ENCODE measurements at regions not wholly inside any gene's neighbourhood (a gene's known extent, or its start where the extent isn't known, plus 50 kb on each side); places are given as distances from the start of the nearest gene placed in this dataset.
"Not testable (repeated sequence)": the region's sequence is repeated elsewhere in the genome, so short reads cannot be mapped to it uniquely, and the experiment has no call there.

DNA sequence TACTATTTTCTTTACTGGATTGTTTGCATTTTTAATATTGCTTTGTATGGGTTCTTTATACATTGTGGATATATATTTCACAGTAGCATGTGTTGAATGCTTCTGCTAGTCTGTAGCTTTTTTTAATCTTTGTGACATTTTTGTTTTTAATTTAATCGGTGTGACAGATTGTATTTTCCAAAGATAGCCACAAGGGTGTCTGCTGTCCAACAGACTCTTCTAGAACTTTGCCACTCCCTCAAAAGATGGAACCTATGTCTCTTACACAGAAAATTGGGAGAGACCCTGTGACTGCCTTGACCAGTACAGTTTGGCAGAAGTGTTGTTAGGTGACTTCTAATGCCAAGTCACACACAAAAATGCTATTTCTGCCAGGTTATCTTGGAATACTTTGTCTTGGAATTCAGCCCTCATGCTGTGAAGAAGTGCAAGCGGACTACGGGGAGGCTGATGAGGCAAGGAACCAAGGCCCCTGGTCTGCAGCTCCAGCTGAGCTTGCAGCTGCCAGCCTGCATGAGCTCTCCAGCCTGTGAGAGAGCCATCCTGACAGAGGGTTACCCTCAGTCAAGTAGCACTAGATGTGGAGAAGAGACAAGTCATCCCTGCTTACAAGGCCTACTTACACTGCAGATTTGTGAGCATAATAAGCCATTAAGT is 110.8 kb downstream of the TDRD15 start:
- no peak overlapping the region for H3K4me3 ChIP-seq (ENCODE audit: low read length)
- TF ChIP-seq, protein P1, sequence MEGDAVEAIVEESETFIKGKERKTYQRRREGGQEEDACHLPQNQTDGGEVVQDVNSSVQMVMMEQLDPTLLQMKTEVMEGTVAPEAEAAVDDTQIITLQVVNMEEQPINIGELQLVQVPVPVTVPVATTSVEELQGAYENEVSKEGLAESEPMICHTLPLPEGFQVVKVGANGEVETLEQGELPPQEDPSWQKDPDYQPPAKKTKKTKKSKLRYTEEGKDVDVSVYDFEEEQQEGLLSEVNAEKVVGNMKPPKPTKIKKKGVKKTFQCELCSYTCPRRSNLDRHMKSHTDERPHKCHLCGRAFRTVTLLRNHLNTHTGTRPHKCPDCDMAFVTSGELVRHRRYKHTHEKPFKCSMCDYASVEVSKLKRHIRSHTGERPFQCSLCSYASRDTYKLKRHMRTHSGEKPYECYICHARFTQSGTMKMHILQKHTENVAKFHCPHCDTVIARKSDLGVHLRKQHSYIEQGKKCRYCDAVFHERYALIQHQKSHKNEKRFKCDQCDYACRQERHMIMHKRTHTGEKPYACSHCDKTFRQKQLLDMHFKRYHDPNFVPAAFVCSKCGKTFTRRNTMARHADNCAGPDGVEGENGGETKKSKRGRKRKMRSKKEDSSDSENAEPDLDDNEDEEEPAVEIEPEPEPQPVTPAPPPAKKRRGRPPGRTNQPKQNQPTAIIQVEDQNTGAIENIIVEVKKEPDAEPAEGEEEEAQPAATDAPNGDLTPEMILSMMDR (IDR thresholded peaks at IDR 0.05; ENCODE audit: insufficient read depth, low read depth, low read length, missing control alignments): no peak
- no peak for DNase-seq (ENCODE audit: low read depth)

DNA sequence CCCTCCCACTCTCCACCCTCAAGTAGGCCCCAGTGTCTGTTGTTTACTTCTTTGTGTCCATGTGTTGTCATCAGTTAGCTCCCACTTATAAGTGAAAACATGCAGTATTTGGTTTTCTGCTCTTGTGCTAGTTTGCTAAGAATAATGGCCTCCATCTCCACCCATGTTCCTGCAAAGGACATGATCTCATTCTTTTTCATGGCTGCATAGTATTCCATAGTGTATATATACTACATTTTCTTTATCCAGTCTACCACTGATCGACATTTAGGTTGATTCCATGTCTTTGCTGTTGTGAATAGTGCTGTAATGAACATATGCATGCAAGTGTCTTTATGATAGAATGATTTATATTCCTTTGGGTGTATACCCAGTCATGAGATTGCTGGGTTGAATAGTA is 116.0 kb downstream of the TDRD15 start:
- H3K4me3 ChIP-seq (ENCODE audit: low read length); DNase-seq (ENCODE audit: low read depth): not testable (repeated sequence)

DNA sequence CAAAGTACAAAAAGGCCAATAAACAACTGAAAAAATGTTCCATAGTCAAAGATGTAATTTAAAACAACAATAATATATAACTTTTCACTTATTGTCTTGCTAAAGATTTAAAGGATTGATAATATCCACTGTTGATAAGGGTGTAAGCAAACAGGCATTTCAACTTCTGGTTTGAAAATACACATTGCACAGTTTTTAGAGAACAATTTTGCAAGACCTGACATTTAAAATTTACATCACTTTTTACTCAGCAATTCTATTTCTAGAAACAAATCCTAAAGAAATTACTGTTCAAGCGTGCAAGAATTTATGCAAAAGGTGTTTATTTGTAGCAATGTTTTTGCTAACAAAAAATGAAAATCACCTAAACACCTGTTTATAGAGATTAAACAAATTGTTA is 120.4 kb downstream of the TDRD15 start:
- no peak for DNase-seq (ENCODE audit: low read depth)
- no peak overlapping the region for H3K4me3 ChIP-seq (ENCODE audit: low read length)
- TF ChIP-seq, protein P1 (IDR thresholded peaks at IDR 0.05; ENCODE audit: insufficient read depth, low read depth, low read length, missing control alignments): no peak

DNA sequence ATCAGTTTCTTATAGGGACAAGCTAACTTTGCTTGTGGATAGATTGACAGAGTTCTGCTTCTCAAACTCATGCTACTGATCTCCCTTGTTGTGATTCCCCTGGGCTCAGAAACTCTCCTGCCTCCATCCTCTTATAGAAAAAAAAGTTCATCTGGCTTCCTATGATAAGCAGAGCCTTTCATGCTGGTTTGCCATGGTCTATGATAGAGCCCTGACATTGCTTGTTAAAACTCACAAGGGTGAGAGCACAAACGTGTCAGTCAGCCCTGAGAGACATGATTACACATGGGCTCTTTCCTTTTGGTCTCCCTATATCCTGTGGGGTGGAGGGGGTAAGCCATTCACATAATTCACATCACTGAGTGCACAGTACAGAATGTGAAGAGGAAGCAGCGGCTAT is 121.8 kb downstream of the TDRD15 start:
- TF ChIP-seq, protein P1 (IDR thresholded peaks at IDR 0.05; ENCODE audit: insufficient read depth, low read depth, low read length, missing control alignments): no peak
- no peak overlapping the region for H3K4me3 ChIP-seq (ENCODE audit: low read length)
- no peak for DNase-seq (ENCODE audit: low read depth)

DNA sequence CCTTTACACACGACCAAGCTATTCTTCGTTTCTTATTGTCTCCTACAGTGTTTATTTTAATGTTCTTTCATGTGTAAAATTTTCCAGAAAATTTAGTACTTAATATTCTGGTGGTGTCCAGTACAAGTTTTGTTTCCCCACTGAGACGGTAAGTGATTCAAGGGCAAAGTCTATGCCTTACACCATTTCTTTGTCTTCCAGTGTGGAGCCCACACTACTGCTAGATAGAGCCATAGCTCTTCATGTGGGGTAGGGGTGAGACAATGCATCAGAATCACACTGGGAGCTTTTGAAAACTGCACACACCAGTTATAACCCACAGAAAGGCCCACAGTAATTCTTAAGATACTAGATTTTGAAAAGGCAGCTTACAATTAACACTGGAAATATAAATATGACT is 125.6 kb downstream of the TDRD15 start:
- no peak for DNase-seq (ENCODE audit: low read depth)
- no peak overlapping the region for H3K4me3 ChIP-seq (ENCODE audit: low read length)
- TF ChIP-seq, protein P1 (IDR thresholded peaks at IDR 0.05; ENCODE audit: insufficient read depth, low read depth, low read length, missing control alignments): no peak

DNA sequence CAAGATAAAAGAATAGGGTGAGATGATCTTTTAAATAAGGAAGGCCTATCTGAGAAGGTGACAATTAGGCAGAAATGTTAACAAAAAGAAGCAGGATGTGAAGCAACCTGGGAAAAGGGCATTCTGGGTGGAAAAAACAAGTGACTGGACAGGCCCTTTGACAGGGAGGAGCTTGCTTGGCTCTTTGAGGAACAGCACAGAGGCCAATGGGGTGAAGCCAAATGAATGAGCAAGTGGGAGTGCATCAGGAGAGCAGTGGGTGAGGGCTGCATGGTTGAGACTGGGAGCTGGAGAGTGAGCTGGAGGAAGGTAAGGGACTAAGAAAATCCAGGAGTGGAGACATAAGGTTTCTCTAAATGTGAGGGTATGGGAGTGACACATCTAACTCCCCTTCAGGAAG is 126.9 kb downstream of the TDRD15 start:
- no peak for DNase-seq (ENCODE audit: low read depth)
- TF ChIP-seq, protein P1 (IDR thresholded peaks at IDR 0.05; ENCODE audit: insufficient read depth, low read depth, low read length, missing control alignments): no peak
- no peak overlapping the region for H3K4me3 ChIP-seq (ENCODE audit: low read length)

DNA sequence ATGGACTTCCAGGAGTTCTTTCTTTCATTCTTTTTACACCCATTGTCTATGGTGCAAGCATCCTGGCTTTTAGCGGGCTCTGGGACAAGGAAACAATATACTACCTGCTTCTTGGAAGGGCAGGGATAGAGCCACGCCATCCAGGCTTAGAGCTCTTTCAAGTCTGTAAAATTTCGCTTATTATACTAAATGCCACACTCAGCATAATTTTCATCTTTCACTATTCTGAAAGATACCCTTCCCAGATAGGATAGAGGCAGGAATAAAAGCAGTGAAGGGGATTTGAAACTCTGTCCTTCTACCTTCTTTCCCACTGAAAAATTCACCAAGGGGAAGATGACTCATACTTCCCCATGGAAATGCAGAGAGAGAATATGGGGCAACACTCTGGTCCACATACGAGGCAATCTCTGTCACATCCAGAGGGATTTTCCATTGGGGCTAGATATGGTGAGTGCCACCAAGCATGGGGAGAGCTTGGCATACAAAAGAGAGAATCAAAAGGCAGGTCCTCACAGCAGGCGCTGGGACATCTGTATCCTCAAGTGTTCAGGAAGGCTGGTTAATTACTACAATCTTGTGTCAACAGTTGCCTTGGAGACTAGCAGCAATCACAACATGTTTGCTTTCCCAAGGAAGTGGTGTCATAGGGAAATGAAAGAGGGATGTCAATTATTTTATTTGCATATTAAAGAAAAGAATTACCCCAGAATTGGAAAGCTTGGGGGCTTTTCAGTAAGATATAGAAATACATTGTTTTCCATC is 127.6 kb downstream of the TDRD15 start:
- no peak overlapping the region for H3K4me3 ChIP-seq (ENCODE audit: low read length)
- no peak for DNase-seq (ENCODE audit: low read depth)
- TF ChIP-seq, protein P1 (IDR thresholded peaks at IDR 0.05; ENCODE audit: insufficient read depth, low read depth, low read length, missing control alignments): no peak

Data from epithelial cell of esophagus (primary cell).